DMS153 (cell line): ENCODE measurements at regions not wholly inside any gene's neighbourhood (a gene's known extent, or its start where the extent isn't known, plus 50 kb on each side); places are given as distances from the start of the nearest gene placed in this dataset.

Source experiments
- DNase-seq: peaks from one replicate; lab custom pipeline; 2025; lab: John Stamatoyannopoulos, UW

GRCh38 chr6:121826156-121826810 lies 390.8 kb downstream of the GJA1 start:
- no peak for DNase-seq

- no peak for DNase-seq
These were observed 392.9 kb downstream of the GJA1 start for GRCh38 chr6:121828146-121828886.

- DNase-seq = no peak
These were observed 395.3 kb downstream of the GJA1 start for GRCh38 chr6:121830736-121831135.

GRCh38 chr6:121835662-121836061 lies 400.2 kb downstream of the GJA1 start:
- DNase-seq = no peak

- no peak for DNase-seq
These were observed 402.2 kb downstream of the GJA1 start for GRCh38 chr6:121837545-121838229.

GRCh38 chr6:121838842-121839241 lies 403.4 kb downstream of the GJA1 start:
- DNase-seq = no peak

- no peak for DNase-seq
These were observed 404.4 kb downstream of the GJA1 start for GRCh38 chr6:121839896-121840295.

- DNase-seq = no peak
These were observed 409.5 kb downstream of the GJA1 start for GRCh38 chr6:121844898-121845297.

GRCh38 chr6:121847806-121848522 lies 412.5 kb downstream of the GJA1 start:
- no peak for DNase-seq

GRCh38 chr6:121848523-121849255 lies 413.2 kb downstream of the GJA1 start:
- no peak for DNase-seq

- peak; percentile 5 for DNase-seq
These were observed 414.0 kb downstream of the GJA1 start for GRCh38 chr6:121849477-121849876.

- no peak for DNase-seq
These were observed 415.6 kb downstream of the GJA1 start for GRCh38 chr6:121851056-121851455.

- DNase-seq = no peak
These were observed 418.2 kb downstream of the GJA1 start for GRCh38 chr6:121853686-121854085.

GRCh38 chr6:121855521-121855920 lies 420.1 kb downstream of the GJA1 start:
- DNase-seq = no peak

GRCh38 chr6:121856296-121856695 lies 420.9 kb downstream of the GJA1 start:
- no peak for DNase-seq

GRCh38 chr6:121857551-121857950 lies 422.1 kb downstream of the GJA1 start:
- DNase-seq = no peak

- no peak for DNase-seq
These were observed 422.9 kb downstream of the GJA1 start for GRCh38 chr6:121858310-121858709.

- no peak for DNase-seq
These were observed 423.5 kb downstream of the GJA1 start for GRCh38 chr6:121858986-121859385.

- DNase-seq = no peak
These were observed 430.4 kb downstream of the GJA1 start for GRCh38 chr6:121865811-121866210.

GRCh38 chr6:121867095-121867494 lies 431.6 kb downstream of the GJA1 start:
- DNase-seq = no peak

- no peak for DNase-seq
These were observed 432.8 kb downstream of the GJA1 start for GRCh38 chr6:121868206-121868605.

GRCh38 chr6:121873595-121873994 lies 438.1 kb downstream of the GJA1 start:
- DNase-seq = no peak
